AG04450 (cell line): ENCODE measurements at regions not wholly inside any gene's neighbourhood (a gene's known extent, or its start where the extent isn't known, plus 50 kb on each side); places are given as distances from the start of the nearest gene placed in this dataset.

Source experiments
- CTCF ChIA-PET: fragments of 300-600, 350-600 bp; formaldehyde crosslinking; extraction: SDS; loops from one replicate; lab custom pipeline; 2022; ENCODE audit warnings: antibody characterized with exemption, inconsistent platforms; lab: Charles Lee
- POLR2A ChIA-PET: fragments of 350-600 bp; formaldehyde crosslinking; extraction: SDS; loops from one replicate; lab custom pipeline; 2021; ENCODE audit warnings: antibody characterized with exemption, inconsistent platforms; lab: Yijun Ruan, JAX
- DNase-seq: peaks from one replicate; pipeline ENCODE4 v3.0.0-alpha.2; 2011; ENCODE audit warnings: low read depth, low spot score
- H3K27ac ChIP-seq: one replicate; pipeline ENCODE4 v1.5.1; 2012; ENCODE audit warnings: low read depth, low read length, control low read depth
- H3K27me3 ChIP-seq: one replicate; pipeline ENCODE4 v1.6.0; 2012; ENCODE audit warnings: low read length; ENCODE audit not compliant: control insufficient read depth, insufficient read depth
- H3K4me3 ChIP-seq: 2 replicates; pipeline ENCODE4 v1.5.1; 2011; ENCODE audit warnings: mild to moderate bottlenecking, low read depth, low read length, control low read depth
- H3K9me3 ChIP-seq: 2 replicates; pipeline ENCODE4 v1.5.1; 2012; ENCODE audit warnings: low read length; ENCODE audit not compliant: control insufficient read depth, insufficient read depth
- TF ChIP-seq, protein P1 (sequence below): IDR thresholded peaks from 2 replicates; pipeline ENCODE4 v1.5.1; 2011; ENCODE audit warnings: low read depth, low read length, control low read depth, inconsistent platforms

DNA sequence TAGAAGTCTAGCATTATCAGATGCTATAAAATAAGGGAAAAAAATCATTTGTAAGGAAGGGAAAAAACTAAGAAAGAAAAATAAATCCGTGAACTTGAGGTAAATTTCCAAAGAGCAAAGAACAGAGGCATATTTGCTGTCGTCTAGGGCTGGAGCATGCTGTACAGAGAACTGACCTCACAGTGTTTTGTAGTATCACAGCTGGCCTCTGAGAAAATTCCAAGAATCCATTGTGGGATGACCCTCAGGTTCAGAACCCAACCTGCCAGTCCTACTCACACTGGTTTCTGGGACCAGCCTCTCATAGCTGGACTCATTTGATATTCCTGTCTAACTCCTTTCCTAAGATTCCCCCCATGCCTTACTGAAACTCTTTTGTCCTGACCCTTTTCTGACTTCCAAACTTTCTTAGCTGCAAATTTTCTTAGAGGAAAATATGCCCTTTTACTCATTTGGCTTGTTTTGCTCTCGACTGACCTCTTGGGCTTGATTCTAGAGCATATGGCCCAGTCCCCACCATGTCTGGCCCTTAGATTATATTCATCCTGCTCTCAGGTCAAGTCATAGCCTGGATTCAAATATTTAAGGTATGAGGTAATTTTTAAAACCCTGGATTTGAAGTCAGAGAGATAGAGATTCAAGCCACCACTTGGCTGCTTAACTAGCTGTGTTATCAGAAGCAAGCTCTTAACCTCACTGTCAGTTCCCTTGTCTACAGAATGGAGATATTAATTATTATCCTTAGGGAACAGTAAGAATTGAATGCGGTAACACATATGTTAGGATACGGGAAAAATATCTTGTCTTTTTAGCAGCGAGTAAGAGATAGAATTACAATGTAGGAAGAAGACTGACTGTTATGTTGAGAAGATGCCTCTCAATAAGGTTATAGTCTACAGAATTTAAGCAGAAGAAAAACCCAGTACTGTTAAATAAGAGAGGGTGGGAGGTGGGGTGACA is 89.7 kb upstream of the KCNA4 start:
- no peaks in the 10 kb centered on the region for H3K27me3 ChIP-seq
- H3K27ac ChIP-seq, result no peak overlapping the region
- DNase-seq, result no peak
- POLR2A ChIA-PET, result no interaction called here
- CTCF ChIA-PET, result interaction anchor here (1.5 kb wide), 1 partner anchor 22 kb away, joined by 7 read pairs; no protein-coding TSS in a partner anchor
- no peak overlapping the region for H3K4me3 ChIP-seq
- TF ChIP-seq, protein P1, sequence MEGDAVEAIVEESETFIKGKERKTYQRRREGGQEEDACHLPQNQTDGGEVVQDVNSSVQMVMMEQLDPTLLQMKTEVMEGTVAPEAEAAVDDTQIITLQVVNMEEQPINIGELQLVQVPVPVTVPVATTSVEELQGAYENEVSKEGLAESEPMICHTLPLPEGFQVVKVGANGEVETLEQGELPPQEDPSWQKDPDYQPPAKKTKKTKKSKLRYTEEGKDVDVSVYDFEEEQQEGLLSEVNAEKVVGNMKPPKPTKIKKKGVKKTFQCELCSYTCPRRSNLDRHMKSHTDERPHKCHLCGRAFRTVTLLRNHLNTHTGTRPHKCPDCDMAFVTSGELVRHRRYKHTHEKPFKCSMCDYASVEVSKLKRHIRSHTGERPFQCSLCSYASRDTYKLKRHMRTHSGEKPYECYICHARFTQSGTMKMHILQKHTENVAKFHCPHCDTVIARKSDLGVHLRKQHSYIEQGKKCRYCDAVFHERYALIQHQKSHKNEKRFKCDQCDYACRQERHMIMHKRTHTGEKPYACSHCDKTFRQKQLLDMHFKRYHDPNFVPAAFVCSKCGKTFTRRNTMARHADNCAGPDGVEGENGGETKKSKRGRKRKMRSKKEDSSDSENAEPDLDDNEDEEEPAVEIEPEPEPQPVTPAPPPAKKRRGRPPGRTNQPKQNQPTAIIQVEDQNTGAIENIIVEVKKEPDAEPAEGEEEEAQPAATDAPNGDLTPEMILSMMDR, result no peak
- no peaks in the 10 kb centered on the region for H3K9me3 ChIP-seq

DNA sequence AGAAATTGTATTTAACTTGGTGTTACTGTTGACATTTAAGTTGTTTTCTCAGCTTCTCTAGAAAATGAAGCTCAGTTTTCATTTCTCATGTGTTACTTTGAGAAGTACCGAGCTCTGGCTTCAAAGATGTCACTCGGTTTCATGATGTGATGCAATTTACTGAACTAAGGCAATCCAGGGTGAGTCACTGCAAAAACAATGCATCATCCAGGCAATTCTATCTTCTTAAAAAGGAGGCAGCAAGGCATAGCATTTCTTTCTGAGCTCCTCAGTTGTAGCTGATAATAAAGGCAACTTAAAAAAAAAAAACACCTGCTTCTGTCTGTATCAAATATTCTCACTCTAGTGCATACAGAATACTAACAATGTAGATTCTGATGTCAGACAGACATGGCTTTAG is 91.1 kb upstream of the KCNA4 start:
- Histone ChIP-seq H3K27ac (no peak overlapping the region), H3K4me3 (no peak overlapping the region), H3K27me3 (no peaks in the 10 kb centered on the region), H3K9me3 (no peaks in the 10 kb centered on the region)
- TF ChIP-seq, protein P1, result no peak
- POLR2A ChIA-PET, result no interaction called here
- CTCF ChIA-PET, result interaction anchor here (1.5 to 2.0 kb wide), 2 partner anchors 21 to 35 kb away, joined by 7 to 9 read pairs; no protein-coding TSS in a partner anchor
- DNase-seq, result no peak

- CTCF ChIA-PET, result interaction anchor here (0.9 to 1.4 kb wide), 2 partner anchors 19 to 33 kb away, joined by 3 to 4 read pairs; no protein-coding TSS in a partner anchor
- POLR2A ChIA-PET, result no interaction called here
- Histone ChIP-seq H3K4me3 (no peak overlapping the region), H3K27me3 (no peaks in the 10 kb centered on the region), H3K27ac (no peak overlapping the region), H3K9me3 (no peaks in the 10 kb centered on the region)
- TF ChIP-seq, protein P1, result no peak
- DNase-seq, result no peak
These were observed 92.9 kb upstream of the KCNA4 start for GRCh38 chr11:30109774-30110173.

DNA sequence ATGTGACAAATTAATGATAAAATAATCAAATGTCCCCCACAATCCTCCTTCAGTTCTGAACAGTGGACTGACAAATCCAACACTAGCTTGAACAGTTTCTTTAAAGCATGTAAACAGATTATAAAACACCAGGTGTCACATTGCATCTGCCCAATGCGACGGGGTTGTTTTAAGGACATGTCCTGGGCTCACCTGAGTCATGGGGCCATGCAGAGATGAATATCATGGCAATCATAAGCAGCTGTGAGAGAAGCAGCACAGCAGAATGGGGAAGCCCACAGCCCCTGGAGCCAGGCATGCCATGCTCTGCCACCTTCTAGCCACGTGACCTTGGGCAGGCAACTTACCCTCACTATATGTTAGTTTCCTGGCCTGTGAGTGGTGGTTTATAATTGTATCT is 93.9 kb upstream of the KCNA4 start:
- no peak overlapping the region for H3K27ac ChIP-seq
- H3K9me3 ChIP-seq, result no peaks in the 10 kb centered on the region
- ChIA-PET CTCF (interaction anchor here (1.4 kb wide), 1 partner anchor 18 kb away, joined by 3 read pairs; no protein-coding TSS in a partner anchor), POLR2A (no interaction called here)
- H3K4me3 ChIP-seq, result no peak overlapping the region
- no peak for DNase-seq
- no peaks in the 10 kb centered on the region for H3K27me3 ChIP-seq
- TF ChIP-seq, protein P1, result no peak

DNA sequence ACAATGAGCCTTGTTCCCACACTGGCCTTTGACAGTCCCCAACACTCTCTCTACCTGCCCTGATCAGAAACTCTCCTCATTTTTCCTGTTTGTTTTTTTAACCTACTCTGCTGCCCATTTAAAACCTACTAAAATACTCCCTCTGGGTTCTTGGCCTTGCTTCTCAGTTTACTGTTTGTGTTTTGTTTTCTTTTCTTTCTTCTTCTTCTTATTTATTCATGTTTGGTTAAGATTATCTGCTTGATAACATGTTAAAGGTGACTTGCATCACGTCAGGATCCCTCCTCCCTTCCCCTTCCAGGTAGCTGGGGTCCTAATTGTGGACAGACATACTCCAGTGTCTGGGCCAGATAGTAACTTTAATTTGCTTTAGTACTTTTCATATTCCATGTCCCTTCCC is 95.0 kb upstream of the KCNA4 start:
- TF ChIP-seq, protein P1, result no peak
- CTCF ChIA-PET, result interaction anchor here (1.0 kb wide), 1 partner anchor 31 kb away, joined by 3 read pairs; no protein-coding TSS in a partner anchor
- POLR2A ChIA-PET, result no interaction called here
- no peak overlapping the region for H3K4me3 ChIP-seq
- no peaks in the 10 kb centered on the region for H3K27me3 ChIP-seq
- DNase-seq, result no peak
- H3K27ac ChIP-seq, result no peak overlapping the region
- H3K9me3 ChIP-seq, result no peaks in the 10 kb centered on the region
